HG02943 (cell line): ENCODE measurements at regions not wholly inside any gene's neighbourhood (a gene's known extent, or its start where the extent isn't known, plus 50 kb on each side); places are given as distances from the start of the nearest gene placed in this dataset.
"Not testable (repeated sequence)": the region's sequence is repeated elsewhere in the genome, so short reads cannot be mapped to it uniquely, and the experiment has no call there.

Experiments used
- ATAC-seq: cut with Tn5 transposase; IDR thresholded peaks from one replicate; pipeline ENCODE4 v1.9.1; 2021; ENCODE audit warnings: mild to moderate bottlenecking, low read depth, moderate library complexity; ENCODE audit not compliant: unreplicated experiment

DNA sequence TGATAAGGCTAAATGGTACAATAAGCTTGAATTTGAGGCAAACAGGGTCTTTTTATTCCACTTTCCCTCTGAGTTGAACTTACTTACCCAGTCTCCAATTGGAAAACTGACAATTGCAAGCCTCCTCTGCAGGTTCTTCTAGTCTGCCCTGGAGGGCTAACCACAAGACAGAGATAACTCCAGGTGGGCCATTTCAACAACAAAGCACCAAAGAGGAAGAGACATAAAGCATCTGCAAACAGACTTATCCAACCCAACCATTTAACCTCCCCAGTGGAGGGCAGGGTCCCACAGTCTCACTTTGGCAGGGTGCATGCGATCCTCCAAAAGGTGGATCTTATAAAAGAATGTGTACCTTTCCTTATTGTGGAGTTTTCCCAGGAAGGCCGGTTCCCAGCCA is 525.8 kb downstream of the DIPK2A start:
- ATAC-seq = no peak

DNA sequence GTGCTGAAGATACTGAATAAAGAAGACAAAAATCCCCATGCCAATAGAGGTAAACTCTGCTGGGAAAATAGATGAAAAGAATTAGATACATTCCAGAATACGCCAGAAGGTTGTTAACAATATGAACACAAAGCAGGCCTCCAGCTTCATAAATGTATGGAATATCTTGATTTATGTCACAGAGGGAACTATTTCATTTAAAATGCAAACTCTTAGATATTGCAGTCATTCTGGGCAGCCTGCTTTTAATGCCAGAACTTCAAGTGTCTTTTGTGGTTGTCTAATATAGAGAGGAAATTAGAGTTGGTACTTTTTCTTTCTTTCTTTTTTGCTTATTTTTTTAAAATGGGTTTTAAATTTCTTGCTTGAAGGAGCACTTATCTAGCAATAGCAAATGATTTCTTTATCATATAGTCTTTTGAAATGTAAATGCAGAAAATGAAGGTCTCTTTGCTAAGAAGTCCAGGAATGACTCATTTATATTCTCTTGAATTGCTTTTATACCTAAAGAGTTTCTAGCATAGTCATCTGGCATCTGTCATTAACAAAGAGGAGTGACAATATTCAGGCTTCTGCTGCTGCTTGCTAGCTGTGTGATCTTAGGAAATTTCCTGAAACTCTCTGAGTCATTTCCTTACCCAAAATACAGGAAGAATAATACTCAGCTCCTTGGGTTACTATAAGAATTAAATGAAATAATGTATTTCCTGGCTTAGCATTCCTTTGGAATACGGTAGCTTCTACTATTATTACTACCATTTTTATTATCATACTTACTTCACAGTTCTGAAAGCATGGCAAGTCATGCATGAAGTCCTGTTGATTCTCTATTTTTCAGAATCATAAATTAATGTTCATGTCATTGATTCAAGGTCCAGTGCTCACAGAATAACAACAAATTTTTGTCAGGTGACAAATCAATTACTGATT is 527.6 kb downstream of the DIPK2A start:
- ATAC-seq = no peak

DNA sequence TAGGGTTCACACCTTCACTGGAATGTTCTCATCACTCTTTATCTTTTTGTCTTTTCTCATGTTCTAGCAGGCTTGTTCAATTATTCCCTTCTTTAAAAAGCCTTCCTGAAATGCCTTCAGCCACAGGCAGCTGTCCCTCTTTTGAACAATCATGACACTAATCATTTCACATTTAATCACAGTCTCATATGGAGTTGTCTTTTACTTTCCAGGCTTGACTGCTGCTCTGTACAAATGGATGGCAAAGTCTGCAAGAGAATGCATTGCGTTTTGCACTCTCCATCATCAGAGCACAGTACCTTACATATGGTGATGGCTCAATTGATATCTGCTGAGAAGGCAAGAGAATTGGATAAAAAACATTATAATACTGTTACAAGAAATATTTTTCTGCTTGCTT is 529.8 kb downstream of the DIPK2A start:
- ATAC-seq = no peak

DNA sequence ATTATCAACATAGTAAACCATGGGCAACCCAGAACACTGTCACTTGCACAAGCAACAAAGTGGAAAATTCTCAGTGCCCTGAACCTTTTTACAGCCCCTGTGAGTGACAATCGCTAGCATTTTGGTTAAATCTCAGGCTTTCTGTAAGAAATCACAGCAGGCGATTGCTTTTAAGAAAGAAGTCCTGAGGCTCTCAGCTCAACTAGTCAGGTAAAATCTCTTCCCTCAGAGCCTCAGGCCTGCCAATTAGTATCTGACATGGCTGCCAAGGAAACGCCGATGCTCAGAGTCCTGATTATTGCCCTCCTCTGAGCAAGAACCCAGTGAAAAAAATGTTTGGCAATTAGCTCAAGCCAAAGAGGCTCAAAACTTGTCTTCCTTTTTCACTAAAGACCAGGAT is 530.8 kb downstream of the DIPK2A start:
- no peak for ATAC-seq

DNA sequence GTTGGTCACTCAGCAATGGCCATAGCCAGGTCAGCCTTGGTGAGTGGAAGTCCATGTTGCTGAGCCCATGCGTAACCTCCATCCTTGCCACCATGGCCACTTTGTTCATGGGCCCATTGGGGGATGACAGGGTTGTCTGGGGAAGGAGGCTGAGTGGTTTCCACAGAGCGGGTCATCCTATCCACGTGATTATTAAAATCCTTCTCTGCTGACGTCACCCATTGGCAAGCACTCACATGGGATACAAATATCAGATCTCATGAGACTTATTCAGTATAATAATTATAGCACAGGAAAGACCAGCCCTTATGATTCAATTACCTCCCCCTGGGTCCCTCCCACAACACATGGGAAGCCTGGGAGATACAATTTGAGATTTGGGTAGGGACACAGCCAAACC is 534.8 kb downstream of the DIPK2A start:
- ATAC-seq = not testable (repeated sequence)

DNA sequence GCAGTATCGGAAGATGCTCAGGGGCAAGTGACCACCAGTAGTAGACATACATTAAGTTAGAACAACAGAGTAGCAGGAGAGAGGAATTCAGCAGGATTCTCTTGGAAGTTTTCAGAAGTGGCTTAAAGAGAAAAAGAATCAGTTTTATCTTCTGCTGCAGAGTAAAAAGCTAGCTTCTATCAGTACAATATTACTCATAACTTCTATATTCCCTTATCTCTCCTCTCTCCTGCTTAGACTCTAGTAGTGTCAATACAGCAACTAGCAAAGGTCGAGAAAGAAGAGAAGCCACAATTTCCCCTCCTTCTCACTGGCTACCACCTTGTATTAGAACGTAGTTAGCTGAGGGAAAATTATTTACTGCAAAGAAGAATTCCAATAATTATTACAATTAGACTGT is 539.7 kb downstream of the DIPK2A start:
- ATAC-seq = no peak

DNA sequence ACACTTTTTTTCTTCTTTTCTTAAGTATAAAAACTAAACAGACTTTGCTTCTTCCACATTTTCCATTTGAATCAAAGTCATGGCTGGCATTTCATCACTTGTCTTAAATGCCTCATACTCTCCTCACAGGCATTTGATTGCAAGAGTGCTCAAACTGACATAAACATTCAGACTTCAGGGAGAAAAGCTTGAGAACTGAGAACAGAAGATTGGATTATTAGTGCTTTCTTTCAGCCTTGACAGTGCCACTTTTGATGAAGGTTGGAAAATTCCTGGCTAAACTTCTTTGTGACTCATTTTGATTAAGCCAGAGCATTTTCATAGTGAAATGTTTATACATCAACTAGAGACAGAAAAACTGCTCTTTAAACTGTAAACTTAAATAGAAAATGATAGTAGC is 544.4 kb downstream of the DIPK2A start:
- ATAC-seq = no peak

DNA sequence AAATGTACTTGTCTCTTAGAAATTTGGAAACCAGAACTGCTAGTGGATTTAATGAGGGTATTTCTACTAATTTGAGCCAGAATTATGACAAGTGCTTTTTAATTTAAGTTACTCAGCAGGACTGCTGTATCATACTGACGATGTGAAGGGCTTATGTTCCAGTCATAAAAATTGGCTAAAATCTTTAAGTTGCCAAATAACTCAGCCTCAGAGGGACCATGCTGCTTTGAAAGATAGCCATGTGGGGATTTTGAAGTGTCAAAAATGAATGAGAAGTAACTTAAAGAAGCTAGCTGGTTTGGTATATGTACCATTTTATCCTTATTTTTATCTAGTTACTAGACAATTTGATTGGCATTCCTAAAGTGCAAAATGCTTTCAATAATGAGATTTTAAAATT is 545.0 kb downstream of the DIPK2A start:
- no peak for ATAC-seq

DNA sequence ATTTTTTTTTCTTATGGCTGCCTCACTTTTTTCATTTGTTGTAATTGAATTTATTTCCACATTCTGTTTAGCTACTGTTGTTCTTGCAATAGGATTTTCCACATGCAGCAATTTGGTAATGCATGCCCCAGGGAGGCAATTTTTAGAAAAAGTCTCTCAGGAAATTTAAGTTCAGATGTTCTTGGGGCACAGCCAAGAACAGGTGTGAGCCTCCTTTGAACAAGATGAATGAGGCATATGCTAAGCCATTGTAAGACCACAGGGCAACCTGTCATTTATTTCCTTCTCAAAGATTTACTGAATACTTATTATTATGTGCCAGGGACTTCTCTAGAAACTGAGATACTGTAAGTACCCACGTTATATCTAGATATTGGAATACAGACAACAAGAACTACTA is 549.5 kb downstream of the DIPK2A start:
- no peak for ATAC-seq

DNA sequence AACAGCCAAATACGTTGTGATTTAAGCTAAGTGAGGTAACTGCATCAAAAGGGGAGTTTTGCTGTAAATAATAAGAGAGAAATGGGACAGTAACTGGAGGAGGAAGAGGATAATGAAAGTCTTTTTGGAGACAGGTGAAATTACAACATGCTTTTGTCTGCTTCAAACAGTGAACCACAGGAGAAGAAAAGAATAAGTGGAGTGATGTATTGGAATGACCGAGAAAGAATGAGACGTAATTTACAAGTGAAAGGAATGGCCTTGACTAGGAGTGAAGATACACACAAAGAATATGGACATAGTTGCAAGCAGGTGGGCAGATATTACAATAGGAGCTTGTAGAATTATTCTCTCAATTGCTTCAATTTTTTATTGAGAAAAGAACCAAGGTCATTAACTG is 550.8 kb downstream of the DIPK2A start:
- no peak for ATAC-seq

DNA sequence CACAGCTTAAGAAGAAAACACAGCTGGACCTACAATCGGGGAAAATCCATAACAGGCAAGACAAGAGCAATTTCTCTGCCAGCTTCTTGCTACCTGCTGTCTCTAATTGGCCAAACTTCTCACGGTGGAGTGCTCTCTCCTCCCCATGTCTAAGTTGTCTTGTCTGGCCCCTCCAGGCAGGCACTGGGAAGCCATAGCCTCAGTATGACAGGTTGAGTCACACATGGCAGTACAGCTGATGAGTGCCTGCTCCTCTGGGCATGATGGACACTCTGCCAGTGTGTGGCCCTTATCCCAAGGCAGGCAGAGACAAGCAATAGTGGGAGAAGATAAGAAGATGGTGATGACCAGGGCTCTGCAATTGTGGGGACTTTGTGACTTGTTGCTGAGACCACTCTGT is 551.8 kb downstream of the DIPK2A start:
- ATAC-seq = no peak

DNA sequence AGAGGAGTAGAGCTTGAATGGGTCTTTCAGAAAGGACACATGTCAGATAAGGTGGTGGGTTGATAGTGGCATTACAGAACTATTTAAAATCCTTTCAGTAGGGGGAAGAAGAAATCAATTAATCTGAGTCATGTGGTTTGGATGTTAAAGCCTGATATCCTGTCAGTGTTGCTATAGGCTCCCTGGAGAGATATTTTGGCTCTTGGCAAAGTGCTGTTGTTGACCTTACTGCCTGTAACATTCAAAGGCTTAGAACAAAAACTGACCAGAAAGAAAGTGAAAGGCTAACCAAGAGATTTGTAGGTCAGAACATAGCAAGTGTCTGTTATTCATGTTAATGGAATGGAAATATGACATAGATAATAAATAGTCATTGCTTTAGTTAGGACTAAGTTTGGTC is 552.9 kb downstream of the DIPK2A start:
- no peak for ATAC-seq

DNA sequence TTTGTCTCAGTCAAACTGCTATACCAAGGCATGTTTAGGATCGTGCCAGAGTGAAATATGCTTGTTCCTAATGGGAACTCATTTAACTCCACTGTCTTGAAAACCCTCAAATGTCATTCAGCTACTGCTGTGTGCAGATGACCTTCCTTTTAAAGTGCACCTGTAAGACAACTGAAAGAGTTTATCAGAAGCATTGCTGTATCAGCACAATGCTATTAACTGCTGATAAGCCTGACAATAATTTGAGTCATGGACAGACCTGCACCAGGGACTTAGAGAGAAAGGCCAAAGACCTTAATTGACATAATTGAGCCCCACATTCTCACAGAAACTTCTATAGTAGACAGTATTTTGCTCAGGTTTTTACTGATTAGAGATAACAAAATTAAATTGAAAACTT is 557.9 kb downstream of the DIPK2A start:
- ATAC-seq = no peak

DNA sequence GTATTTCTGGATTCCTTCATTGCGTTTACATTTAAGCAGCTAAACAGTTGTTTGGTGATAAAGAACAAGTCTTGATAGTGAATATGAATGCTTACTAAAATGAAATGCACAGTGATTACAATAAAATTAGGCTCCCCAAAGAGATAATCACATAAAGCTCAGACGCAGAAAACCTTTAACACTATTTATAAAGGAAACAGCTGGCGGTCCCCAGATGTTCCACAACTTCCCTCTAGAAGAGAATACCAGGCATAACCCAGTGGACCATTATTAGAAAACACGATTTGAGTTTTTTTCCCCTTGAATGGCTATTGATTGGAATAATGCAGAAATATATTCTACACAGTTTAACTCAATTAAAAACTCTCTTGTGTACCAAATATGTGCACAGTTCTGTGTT is 573.2 kb downstream of the DIPK2A start:
- no peak for ATAC-seq

DNA sequence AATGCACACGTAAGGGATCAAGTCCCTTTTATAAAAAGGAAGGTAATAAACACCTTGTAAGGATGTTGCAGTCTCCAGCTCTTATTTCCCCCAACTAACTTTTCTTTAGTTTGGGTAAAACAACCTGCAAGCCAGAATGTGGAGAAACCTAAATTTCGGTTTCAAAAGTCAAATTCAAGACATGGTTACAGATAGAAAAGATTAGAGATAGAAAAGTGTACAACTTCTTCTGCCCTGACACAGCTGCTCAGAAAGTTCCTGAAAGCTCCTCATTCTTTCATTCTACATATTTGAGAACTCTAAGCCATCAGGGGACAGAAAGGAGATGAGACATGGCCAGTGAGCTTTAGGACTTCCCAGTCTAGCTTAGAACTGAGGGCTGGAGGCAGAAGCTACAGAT is 574.9 kb downstream of the DIPK2A start:
- ATAC-seq = no peak

DNA sequence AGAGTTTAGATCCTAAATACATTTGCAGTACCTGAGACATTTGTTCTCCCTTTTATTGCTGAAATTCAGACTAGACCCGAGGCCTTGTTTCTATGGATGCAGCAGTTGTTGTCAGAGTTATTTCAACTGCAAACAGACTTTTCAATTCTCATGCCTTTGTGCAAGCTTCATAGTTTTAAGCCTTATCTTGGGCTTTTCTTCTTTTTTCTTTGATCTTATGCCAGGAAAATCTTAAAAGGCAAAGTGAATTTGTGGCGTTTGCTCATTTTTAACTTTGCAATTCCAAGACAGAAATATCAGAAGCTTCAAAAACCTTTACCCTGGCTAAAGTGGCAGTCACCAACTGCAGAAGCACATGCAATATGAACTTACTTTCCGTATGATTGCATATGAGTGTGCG is 576.7 kb downstream of the DIPK2A start:
- no peak for ATAC-seq

DNA sequence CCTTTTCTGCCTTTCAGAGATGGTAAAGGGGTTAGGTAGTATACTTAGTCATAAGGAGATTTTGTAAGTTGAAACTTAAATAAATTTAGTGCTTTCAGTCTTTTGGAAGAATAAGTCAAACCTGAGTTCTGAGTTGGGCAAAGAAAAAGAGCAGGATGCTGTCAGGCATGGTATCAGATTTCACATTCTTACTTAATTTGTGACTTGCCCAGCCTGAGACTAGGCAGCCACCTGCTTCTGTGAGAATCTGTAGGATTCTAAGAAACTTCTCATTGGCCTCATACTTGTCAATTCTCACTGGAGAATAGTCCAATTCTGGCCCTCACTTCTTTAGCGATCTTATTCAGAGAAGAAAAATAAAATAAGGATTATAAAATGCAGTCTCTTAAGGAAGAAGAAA is 577.5 kb downstream of the DIPK2A start:
- ATAC-seq = no peak

DNA sequence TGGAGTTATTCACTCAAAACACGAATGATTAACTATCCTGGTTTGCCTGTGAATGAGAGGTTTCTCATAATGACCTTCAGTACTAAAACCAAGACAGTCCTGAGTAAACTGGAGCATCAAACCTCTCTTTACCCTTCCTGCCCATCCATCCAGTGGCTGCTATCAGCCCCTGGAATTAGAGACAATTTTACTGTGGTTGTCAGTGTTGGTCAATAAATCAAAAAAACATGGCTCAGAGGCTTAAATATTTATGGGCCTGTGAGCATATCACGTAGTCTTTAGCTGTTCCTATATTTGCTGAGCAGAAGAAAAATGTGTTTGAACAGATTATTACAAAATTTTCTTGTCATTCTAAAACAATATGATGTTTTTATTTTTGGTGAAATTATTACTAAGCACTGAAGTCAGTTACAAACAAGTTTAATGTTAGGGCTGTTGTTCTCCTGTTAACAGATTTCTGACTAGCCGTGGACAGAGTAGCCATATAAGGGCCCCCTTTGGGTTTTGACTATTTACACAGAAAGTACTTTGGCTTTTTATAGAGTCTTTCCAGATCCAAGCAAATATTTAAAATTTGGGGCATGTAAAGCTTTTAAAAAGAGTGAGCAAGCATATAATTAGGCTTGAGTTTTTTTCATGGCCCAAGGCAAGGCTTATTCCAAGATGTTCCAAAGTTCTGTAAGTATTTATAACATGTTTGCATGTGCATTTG is 580.9 kb downstream of the DIPK2A start:
- ATAC-seq = no peak

DNA sequence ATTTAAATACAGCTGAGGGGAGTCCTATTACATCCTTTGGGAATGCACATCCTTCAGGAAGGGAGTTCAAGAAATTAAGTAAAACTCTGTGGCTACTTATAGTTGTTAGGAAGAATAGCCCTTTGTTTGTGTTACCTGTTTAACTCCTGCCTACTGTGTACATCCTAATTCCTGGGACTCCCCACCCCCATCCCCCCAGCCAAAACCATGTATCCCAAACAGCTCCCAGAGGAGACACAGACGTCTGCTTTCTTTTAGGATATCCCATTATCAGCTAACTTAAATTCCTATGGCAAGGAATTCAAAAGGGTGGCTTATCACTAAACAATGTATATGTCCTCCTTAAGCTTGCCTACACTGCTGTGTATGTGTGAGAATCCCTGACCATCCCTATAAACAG is 581.7 kb downstream of the DIPK2A start:
- no peak for ATAC-seq

DNA sequence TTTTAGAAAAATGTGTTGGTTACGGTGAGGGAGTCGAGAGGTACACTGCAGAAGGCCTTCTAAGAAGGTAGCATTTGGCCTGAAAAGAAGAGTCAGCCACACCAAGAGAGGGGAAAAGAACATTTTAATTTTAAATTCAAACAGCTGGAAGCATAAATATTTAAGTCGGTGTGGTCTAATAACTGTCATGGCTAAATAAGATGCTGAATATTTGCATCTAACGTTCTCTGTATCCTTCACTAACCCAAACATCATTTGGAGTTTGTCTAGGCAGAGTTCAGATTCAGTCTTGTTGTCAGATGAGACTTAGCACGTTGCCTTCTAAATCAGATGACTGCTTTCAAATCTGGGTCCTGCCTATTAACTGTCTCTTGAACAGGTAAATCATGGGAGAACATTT is 583.3 kb downstream of the DIPK2A start:
- ATAC-seq = no peak

DNA sequence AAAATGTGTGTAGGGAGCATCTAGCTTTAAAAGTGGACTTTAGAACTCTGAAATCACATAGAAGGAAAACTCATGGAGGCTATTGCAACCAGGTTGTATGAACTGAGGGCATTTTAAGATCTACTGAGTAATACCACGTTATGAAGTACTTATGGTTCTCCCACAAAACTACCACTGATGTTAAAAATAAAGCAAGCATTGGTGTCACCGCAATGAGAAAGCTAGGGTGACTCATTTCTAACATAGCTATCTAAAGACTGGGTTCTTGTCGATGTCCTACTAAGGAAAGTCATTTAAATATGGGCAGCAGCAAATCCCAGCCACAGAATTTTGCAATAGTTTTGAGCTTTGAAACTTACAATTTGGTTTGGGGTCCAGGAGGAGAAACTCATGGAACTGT is 584.8 kb downstream of the DIPK2A start:
- no peak for ATAC-seq

DNA sequence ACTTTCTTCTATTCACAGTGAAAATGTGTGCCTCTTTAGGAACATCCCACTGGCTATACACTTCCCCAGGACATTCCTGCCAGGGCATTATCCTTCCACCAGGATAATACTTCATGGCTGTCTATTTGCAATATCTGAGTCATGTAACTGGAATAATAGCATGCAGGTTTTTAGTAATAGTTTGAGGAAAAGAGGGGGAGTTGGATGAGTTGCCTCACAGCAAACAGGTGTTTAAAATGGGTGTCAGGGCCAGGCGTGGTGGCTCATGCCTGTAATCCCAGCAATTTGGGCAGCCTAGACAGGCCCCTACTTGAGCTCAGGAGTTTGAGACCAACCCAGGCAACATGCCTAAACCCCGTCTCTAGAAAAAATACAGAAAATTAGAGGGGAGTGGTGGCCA is 585.9 kb downstream of the DIPK2A start:
- ATAC-seq = no peak
